Hippocampal formation (tissue), 2 donors: ENCODE measurements at regions not wholly inside any gene's neighbourhood (a gene's known extent, or its start where the extent isn't known, plus 50 kb on each side); places are given as distances from the start of the nearest gene placed in this dataset.

Experiments used
- DNase-seq, 2 donors: peaks; one replicate each; lab custom pipeline; 2025; lab: John Stamatoyannopoulos, UW

GRCh38 chr14:54310851-54311228, 86.0 kb upstream of the CDKN3 start:
- DNase-seq: no peak

- DNase-seq: no peak
Observed at GRCh38 chr14:54312166-54312801, 84.5 kb upstream of the CDKN3 start.

- no peak for DNase-seq
Observed at GRCh38 chr14:54314365-54315104, 82.3 kb upstream of the CDKN3 start.

GRCh38 chr14:54316652-54317051, 80.2 kb upstream of the CDKN3 start:
- no peak for DNase-seq

GRCh38 chr14:54317391-54317790, 79.4 kb upstream of the CDKN3 start:
- no peak for DNase-seq

GRCh38 chr14:54322246-54322645, 74.6 kb upstream of the CDKN3 start:
- no peak for DNase-seq

GRCh38 chr14:54322701-54323337, 74.0 kb upstream of the CDKN3 start:
- DNase-seq: no peak

GRCh38 chr14:54325766-54326165, 71.0 kb upstream of the CDKN3 start:
- no peak for DNase-seq

- DNase-seq: peak; percentile 14 to 15
Observed at GRCh38 chr14:54329082-54329695, 67.6 kb upstream of the CDKN3 start.

GRCh38 chr14:54330876-54331275, 65.9 kb upstream of the CDKN3 start:
- DNase-seq: no peak

- DNase-seq: no peak
Observed at GRCh38 chr14:54331516-54331915, 65.3 kb upstream of the CDKN3 start.

- DNase-seq: peak in 1 of 2 donors; percentile 8
Observed at GRCh38 chr14:54332490-54332889, 64.3 kb upstream of the CDKN3 start.

- DNase-seq: no peak
Observed at GRCh38 chr14:54333511-54333910, 63.3 kb upstream of the CDKN3 start.

GRCh38 chr14:54335569-54336155, 61.1 kb upstream of the CDKN3 start:
- no peak for DNase-seq

- DNase-seq: no peak
Observed at GRCh38 chr14:54337314-54337713, 59.5 kb upstream of the CDKN3 start.

- no peak for DNase-seq
Observed at GRCh38 chr14:54338696-54339317, 58.0 kb upstream of the CDKN3 start.

- no peak for DNase-seq
Observed at GRCh38 chr14:54339771-54340170, 57.0 kb upstream of the CDKN3 start.

GRCh38 chr14:54342806-54343205, 54.0 kb upstream of the CDKN3 start:
- no peak for DNase-seq

- DNase-seq: no peak
Observed at GRCh38 chr14:54343272-54344121, 53.3 kb upstream of the CDKN3 start.

GRCh38 chr14:54344445-54344844, 52.4 kb upstream of the CDKN3 start:
- no peak for DNase-seq

- DNase-seq: no peak
Observed at GRCh38 chr14:54346257-54346656, 50.5 kb upstream of the CDKN3 start.
